ENCODE measurements at regions not wholly inside any gene's neighbourhood (a gene's known extent, or its start where the extent isn't known, plus 50 kb on each side); places are given as distances from the start of the nearest gene placed in this dataset.

- TF ChIP-seq POLR2A (IDR thresholded peaks at IDR 0.05; ENCODE audit: low read length) (no peak), EP300 (IDR thresholded peaks at IDR 0.05) (no peak)
- TF ChIP-seq, protein P1, sequence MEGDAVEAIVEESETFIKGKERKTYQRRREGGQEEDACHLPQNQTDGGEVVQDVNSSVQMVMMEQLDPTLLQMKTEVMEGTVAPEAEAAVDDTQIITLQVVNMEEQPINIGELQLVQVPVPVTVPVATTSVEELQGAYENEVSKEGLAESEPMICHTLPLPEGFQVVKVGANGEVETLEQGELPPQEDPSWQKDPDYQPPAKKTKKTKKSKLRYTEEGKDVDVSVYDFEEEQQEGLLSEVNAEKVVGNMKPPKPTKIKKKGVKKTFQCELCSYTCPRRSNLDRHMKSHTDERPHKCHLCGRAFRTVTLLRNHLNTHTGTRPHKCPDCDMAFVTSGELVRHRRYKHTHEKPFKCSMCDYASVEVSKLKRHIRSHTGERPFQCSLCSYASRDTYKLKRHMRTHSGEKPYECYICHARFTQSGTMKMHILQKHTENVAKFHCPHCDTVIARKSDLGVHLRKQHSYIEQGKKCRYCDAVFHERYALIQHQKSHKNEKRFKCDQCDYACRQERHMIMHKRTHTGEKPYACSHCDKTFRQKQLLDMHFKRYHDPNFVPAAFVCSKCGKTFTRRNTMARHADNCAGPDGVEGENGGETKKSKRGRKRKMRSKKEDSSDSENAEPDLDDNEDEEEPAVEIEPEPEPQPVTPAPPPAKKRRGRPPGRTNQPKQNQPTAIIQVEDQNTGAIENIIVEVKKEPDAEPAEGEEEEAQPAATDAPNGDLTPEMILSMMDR (IDR thresholded peaks at IDR 0.05) = no peak
Observed at GRCh38 chr10:9172276-9172675, 1117.8 kb downstream of the GATA3 start.
